Gastrocnemius medialis (tissue), 4 donors: ENCODE measurements at regions not wholly inside any gene's neighbourhood (a gene's known extent, or its start where the extent isn't known, plus 50 kb on each side); places are given as distances from the start of the nearest gene placed in this dataset.

Experiments used
- CTCF ChIP-seq, 5 experiments: fragments of 450-650 bp in 3 of 5; fragments of 200-600 bp in 2 of 5; sonication (generic) in 2 of 5; IDR thresholded peaks in 4 of 5; conservative IDR thresholded peaks in 1 of 5; 1 replicate in 4 of 5; 2 replicates in 1 of 5; pipeline ENCODE4 v1.5.1; 2016 to 2019; ENCODE audit warnings: antibody characterized with exemption in 5 of 5, mild to moderate bottlenecking in 3 of 5, moderate library complexity in 3 of 5
- POLR2A ChIP-seq, 2 donors: fragments of 450-650 bp; IDR thresholded peaks; one replicate each; pipeline ENCODE4 v1.6.1; 2017; ENCODE audit warnings: antibody characterized with exemption in 2 of 2, mild to moderate bottlenecking in 2 of 2, moderate library complexity in 2 of 2

- TF ChIP-seq CTCF (IDR thresholded peaks at IDR 0.05 in 4 of 5, conservative IDR thresholded peaks at IDR 0.05 in 1 of 5) (no peak), POLR2A (IDR thresholded peaks at IDR 0.05) (no peak)
Observed at GRCh38 chr5:127133071-127133470, 59.8 kb upstream of the C5orf63 start.
